ENCODE measurements at regions not wholly inside any gene's neighbourhood (a gene's known extent, or its start where the extent isn't known, plus 50 kb on each side); places are given as distances from the start of the nearest gene placed in this dataset.

- no peaks in the 10 kb centered on the region for H4K20me1 ChIP-seq (ENCODE audit: insufficient read depth, low read length)
- no peak overlapping the region for H2AFZ ChIP-seq (ENCODE audit: low read length)
- no peaks in the 10 kb centered on the region for H3K79me2 ChIP-seq (ENCODE audit: insufficient read depth, low read length)
- no peaks in the 10 kb centered on the region for H3K27me3 ChIP-seq (ENCODE audit: insufficient read depth, low read length)
- no peak overlapping the region for H3K4me2 ChIP-seq (ENCODE audit: insufficient read depth, low read length)
- H3K4me1 ChIP-seq (ENCODE audit: insufficient read depth, low read length): no peaks in the 10 kb centered on the region
- no peaks in the 10 kb centered on the region for H3K9me3 ChIP-seq (ENCODE audit: low read depth, low read length)
- no peak overlapping the region for H3K4me3 ChIP-seq (ENCODE audit: insufficient read depth, low read length)
- no peaks in the 10 kb centered on the region for H3K36me3 ChIP-seq (ENCODE audit: insufficient read depth, low read length)
- H3K27ac ChIP-seq (ENCODE audit: low read depth, low read length): no peak overlapping the region
- TF ChIP-seq CTCF (IDR thresholded peaks at IDR 0.05; ENCODE audit: extremely low read depth, low read depth, low read length): no peak
- no peak for DNase-seq (ENCODE audit: insufficient read length, low spot score, missing footprints)
These were observed 185.3 kb upstream of the CCDC196 start for GRCh38 chr14:66300886-66301285.

GRCh38 chr14:66306101-66306500, 180.1 kb upstream of the CCDC196 start:
- no peaks in the 10 kb centered on the region for H3K4me1 ChIP-seq (ENCODE audit: insufficient read depth, low read length)
- H3K4me2 ChIP-seq (ENCODE audit: insufficient read depth, low read length): no peak overlapping the region
- no peaks in the 10 kb centered on the region for H3K36me3 ChIP-seq (ENCODE audit: insufficient read depth, low read length)
- H4K20me1 ChIP-seq (ENCODE audit: insufficient read depth, low read length): no peaks in the 10 kb centered on the region
- no peaks in the 10 kb centered on the region for H3K9me3 ChIP-seq (ENCODE audit: low read depth, low read length)
- H2AFZ ChIP-seq (ENCODE audit: low read length): no peak overlapping the region
- no peak for DNase-seq (ENCODE audit: insufficient read length, low spot score, missing footprints)
- no peak overlapping the region for H3K27ac ChIP-seq (ENCODE audit: low read depth, low read length)
- TF ChIP-seq CTCF (IDR thresholded peaks at IDR 0.05; ENCODE audit: extremely low read depth, low read depth, low read length): no peak
- no peaks in the 10 kb centered on the region for H3K79me2 ChIP-seq (ENCODE audit: insufficient read depth, low read length)
- H3K27me3 ChIP-seq (ENCODE audit: insufficient read depth, low read length): no peaks in the 10 kb centered on the region
- H3K4me3 ChIP-seq (ENCODE audit: insufficient read depth, low read length): no peak overlapping the region

GRCh38 chr14:66311058-66311457, 175.1 kb upstream of the CCDC196 start:
- H3K36me3 ChIP-seq (ENCODE audit: insufficient read depth, low read length): no peaks in the 10 kb centered on the region
- no peaks in the 10 kb centered on the region for H3K27me3 ChIP-seq (ENCODE audit: insufficient read depth, low read length)
- H3K4me1 ChIP-seq (ENCODE audit: insufficient read depth, low read length): no peaks in the 10 kb centered on the region
- no peak for DNase-seq (ENCODE audit: insufficient read length, low spot score, missing footprints)
- no peak overlapping the region for H3K4me2 ChIP-seq (ENCODE audit: insufficient read depth, low read length)
- no peaks in the 10 kb centered on the region for H4K20me1 ChIP-seq (ENCODE audit: insufficient read depth, low read length)
- H3K4me3 ChIP-seq (ENCODE audit: insufficient read depth, low read length): no peak overlapping the region
- no peak overlapping the region for H3K27ac ChIP-seq (ENCODE audit: low read depth, low read length)
- no peaks in the 10 kb centered on the region for H3K79me2 ChIP-seq (ENCODE audit: insufficient read depth, low read length)
- TF ChIP-seq CTCF (IDR thresholded peaks at IDR 0.05; ENCODE audit: extremely low read depth, low read depth, low read length): no peak
- H3K9me3 ChIP-seq (ENCODE audit: low read depth, low read length): no peaks in the 10 kb centered on the region
- no peak overlapping the region for H2AFZ ChIP-seq (ENCODE audit: low read length)

- H3K79me2 ChIP-seq (ENCODE audit: insufficient read depth, low read length): no peaks in the 10 kb centered on the region
- no peaks in the 10 kb centered on the region for H3K36me3 ChIP-seq (ENCODE audit: insufficient read depth, low read length)
- no peak for TF ChIP-seq CTCF (IDR thresholded peaks at IDR 0.05; ENCODE audit: extremely low read depth, low read depth, low read length)
- no peaks in the 10 kb centered on the region for H4K20me1 ChIP-seq (ENCODE audit: insufficient read depth, low read length)
- DNase-seq (ENCODE audit: insufficient read length, low spot score, missing footprints): no peak
- no peak overlapping the region for H3K4me2 ChIP-seq (ENCODE audit: insufficient read depth, low read length)
- no peak overlapping the region for H2AFZ ChIP-seq (ENCODE audit: low read length)
- H3K27me3 ChIP-seq (ENCODE audit: insufficient read depth, low read length): no peaks in the 10 kb centered on the region
- no peak overlapping the region for H3K27ac ChIP-seq (ENCODE audit: low read depth, low read length)
- H3K4me3 ChIP-seq (ENCODE audit: insufficient read depth, low read length): no peak overlapping the region
- H3K4me1 ChIP-seq (ENCODE audit: insufficient read depth, low read length): no peaks in the 10 kb centered on the region
- H3K9me3 ChIP-seq (ENCODE audit: low read depth, low read length): no peaks in the 10 kb centered on the region
These were observed 174.2 kb upstream of the CCDC196 start for GRCh38 chr14:66311990-66312389.

Measured in osteoblast (primary cell).